TTC549 (cell line): ENCODE measurements at regions not wholly inside any gene's neighbourhood (a gene's known extent, or its start where the extent isn't known, plus 50 kb on each side); places are given as distances from the start of the nearest gene placed in this dataset.
"Not testable (repeated sequence)": the region's sequence is repeated elsewhere in the genome, so short reads cannot be mapped to it uniquely, and the experiment has no call there.

Experiments used
- FAIRE-seq: peaks from 2 replicates; lab custom pipeline; 2012; peaks lifted over from hg19 to GRCh38; lab: Jason Lieb, UNC

DNA sequence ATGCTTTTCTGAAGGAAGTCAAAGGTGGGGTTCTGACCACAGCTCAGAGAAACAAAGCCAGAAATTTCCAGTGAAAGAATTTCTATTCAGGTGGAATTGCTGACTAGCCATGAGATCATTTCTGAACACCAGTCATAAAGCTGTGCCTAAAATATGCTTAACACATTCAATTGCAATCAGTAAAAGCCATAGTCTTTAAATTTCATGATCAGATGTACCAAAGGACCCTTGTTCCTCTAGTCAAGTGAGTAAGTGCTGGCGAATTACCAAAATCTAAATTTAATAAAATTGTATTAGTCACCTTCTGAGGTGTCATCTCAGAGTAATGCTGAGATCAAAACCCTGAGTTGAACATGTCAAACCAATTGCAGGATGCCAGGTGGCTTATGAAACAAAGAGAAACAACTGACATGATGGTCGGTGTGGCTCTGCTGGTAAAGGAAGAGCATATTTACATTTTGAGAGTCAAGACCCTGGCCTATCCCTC is 334.2 kb upstream of the CCNH start:
- no peak for FAIRE-seq

DNA sequence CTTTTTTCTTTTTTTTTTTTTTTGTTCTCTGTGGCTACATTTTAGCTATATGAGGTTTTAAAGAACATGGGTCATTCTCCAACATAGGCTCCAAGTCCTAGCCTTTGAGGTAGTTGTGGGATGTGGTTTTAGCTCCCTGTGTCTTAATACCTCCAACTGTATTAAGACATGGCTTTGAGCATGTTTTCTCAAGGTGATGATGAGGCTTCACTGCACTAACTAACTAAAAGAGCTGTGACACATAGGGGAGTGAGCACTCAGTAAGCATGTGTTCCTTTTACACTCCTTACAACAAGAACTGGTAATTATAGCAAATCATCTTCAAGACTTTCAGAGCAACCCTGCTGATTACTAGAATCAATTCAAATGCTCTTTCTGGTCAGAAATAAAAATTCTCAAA is 333.6 kb upstream of the CCNH start:
- no peak for FAIRE-seq

- no peak for FAIRE-seq
These were observed 329.2 kb upstream of the CCNH start for GRCh38 chr5:87741881-87742280.

DNA sequence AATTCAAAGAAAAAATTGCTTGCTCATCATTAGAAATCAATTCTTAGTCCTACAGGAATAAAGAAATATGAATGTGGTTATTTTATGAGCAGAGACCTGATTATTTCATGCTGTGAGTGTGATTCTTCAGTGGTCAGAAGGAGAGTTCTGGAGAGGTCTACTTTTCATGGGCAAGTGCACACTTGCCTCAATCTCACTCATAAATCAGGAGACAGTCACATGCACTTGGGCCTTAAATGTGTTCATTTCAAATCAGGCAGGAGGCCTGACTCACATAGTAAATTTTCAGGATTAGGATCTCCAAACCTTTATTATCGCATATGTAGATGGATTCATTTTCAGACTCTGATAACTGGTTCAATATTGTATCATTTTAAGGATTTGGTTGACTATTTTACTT is 323.2 kb upstream of the CCNH start:
- FAIRE-seq = no peak

GRCh38 chr5:87733897-87734296 is 321.2 kb upstream of the CCNH start:
- no peak for FAIRE-seq

- FAIRE-seq = no peak
These were observed 320.4 kb upstream of the CCNH start for GRCh38 chr5:87732875-87733768.

DNA sequence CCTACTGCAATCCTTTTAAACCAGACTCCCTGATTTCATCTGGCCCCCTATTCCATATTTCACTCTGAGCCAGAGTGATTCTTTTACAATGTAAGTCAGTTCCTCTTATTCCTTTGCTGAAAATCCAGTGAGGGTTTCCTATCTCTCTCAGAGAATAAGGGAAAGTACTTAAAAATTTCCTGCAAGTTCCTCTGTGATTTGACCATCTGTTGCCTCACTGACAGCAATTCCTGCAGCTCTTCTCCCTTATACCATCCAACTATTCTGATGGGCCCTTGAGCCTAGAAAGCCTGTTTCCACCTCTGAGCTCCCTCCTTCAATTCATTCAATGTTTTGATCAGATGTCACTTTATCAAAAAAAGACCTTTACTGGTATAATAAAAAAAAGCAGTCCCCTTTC is 317.1 kb upstream of the CCNH start:
- FAIRE-seq = no peak

- no peak for FAIRE-seq
These were observed 309.6 kb upstream of the CCNH start for GRCh38 chr5:87722286-87722685.

DNA sequence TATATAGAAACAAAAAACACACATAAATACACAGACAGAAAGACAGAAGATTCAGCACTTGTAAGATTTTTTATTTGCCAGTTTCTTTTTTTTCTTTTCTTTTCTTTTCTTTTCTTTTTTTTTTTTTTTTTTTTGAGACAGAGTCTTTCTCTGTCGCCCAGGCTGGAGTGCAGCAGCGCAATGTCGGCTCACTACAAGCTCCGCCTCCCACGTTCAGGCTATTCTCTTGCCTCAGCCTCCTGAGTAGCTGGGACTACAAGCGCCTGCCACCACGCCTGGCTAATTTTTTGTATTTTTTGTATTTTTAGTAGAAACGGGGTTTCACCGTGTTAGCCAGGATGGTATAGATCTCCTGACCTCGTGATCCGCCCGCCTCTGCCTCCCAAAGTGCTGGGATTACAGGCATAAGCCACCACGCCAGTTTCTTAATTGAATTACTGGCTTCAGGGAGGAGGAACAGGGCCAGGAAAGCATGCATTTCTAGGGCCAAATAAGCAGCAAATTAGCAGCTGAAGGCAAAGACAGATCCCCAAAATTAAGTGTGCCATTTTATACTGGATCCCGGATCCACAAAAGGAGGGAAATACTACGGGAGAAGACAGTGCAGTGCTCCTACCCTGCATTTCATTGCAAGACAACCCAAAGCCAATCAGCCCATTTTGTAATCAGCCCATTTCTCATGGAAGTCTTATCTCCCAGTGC is 305.6 kb upstream of the CCNH start:
- not testable (repeated sequence) for FAIRE-seq

GRCh38 chr5:87717761-87718160 is 305.0 kb upstream of the CCNH start:
- no peak for FAIRE-seq

GRCh38 chr5:87705876-87706275 is 293.1 kb upstream of the CCNH start:
- FAIRE-seq = no peak

GRCh38 chr5:87686975-87687374 is 274.2 kb upstream of the CCNH start:
- no peak for FAIRE-seq

- no peak for FAIRE-seq
These were observed 273.3 kb upstream of the CCNH start for GRCh38 chr5:87686018-87686417.

GRCh38 chr5:87674235-87674634 is 261.5 kb upstream of the CCNH start:
- no peak for FAIRE-seq

DNA sequence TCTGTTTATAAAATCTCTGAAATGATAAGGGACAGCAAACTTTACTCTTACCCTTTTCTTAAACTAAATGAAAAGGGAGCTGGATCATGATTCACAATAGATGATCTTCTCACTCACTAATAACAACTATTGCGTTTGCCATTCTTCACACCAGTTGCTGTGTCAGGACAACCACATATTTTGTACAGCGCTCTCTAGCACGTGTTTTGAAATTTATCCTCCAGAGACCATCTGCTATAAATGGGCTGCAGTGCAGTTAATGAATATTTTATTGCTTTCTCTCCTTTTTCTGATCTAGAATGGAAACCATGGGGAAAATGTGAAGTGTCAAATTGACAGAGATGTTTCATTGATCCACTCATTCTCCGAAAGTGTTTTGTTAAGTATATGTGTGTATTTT is 258.4 kb upstream of the CCNH start:
- no peak for FAIRE-seq

GRCh38 chr5:87665166-87665565 is 252.4 kb upstream of the CCNH start:
- no peak for FAIRE-seq

- FAIRE-seq = no peak
These were observed 249.2 kb upstream of the CCNH start for GRCh38 chr5:87661784-87662566.

DNA sequence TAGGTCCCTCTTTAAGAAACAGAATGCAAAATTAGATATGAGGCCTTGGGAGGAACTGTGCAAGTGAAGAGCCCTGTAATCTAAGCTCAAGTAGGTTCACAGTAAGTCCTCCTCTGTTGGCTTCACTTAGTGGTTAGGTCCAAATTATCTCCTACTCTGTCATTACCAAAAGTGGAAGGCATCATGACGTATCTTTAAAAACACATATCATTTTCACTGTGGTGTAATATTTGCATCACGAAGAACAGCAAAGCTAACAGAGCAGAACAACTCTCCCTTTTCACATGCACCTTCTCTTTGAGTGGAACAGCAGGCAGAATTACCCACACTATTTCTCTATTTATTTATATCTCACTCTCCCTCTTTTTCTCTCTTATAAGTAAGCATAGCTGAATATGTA is 240.5 kb upstream of the CCNH start:
- FAIRE-seq = no peak

DNA sequence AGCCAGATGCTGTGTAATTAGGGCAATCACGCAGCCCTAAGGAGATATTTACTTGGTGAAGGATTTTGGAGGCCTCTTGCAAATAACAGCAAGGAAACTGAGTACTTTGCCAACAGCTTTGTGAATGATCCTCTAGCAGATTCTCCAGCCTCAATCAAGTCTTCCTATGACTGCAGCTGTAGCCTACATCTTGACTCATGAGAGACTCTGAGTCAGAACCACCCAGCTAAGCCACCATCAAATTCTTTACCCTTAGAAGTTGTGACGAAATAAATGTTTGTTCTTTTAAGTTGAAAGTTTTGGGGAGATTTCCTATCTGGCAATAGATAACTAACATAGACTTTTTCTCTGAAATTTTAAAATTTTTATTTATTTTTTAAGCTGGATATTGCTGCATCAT is 237.6 kb upstream of the CCNH start:
- FAIRE-seq = no peak

DNA sequence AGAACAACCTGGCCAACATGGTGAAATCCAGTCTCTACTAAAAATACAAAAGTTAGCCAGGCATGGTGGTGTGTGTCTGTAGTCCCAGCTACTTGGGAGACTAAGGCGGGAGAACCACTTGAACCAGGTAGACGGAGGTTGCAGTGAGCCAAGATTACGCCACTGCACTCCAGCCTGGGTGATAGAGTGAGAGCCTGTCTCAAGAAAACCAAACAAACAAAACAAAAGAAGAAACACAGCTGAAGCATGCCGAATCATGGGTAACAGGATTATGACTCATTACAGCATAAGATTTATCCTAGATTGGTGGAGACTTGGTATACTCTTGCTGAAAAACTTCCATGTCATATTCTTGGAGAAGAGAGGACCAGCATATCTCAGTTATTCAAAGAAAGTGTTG is 236.7 kb upstream of the CCNH start:
- FAIRE-seq = no peak

GRCh38 chr5:87645224-87645623 is 232.5 kb upstream of the CCNH start:
- no peak for FAIRE-seq

DNA sequence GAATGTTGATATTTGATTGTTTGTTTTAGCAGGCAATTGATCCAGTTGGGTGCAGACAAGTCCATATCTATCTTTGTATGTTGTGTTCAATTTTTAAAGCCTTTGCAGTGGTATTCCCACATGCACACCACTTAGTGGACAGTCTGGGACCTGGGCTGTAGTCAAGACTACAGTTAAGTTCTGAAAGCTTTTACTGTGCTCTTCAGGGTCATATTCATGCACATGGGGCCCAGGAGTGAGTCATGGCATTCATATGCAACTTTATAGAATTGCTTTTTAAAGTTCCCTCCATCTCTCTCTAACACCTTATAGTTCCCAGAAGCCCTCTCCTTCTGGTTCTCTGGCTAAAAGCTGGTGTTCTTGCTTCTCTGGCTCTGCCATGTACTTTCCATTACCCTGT is 228.2 kb upstream of the CCNH start:
- no peak for FAIRE-seq

DNA sequence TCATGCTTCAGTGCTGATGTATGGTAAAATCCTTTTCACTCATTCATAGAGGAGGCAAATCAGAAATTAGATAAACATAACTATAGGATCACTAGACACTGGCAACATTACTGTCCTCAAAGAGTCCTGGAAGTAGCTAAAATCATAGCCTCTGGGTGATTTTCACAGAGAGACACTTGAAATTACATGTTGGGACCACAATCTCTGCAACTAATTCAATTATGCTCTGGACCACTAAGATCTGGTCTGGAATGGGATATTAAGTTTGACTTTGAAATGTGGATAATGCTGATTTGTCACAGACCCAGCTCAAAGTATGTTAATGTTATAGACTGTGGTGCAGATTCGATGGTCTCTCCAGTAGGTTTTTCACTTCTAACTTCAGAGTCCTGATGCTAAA is 214.6 kb upstream of the CCNH start:
- FAIRE-seq = no peak
